Sigmoid colon (tissue), 4 donors: ENCODE measurements at regions not wholly inside any gene's neighbourhood (a gene's known extent, or its start where the extent isn't known, plus 50 kb on each side); places are given as distances from the start of the nearest gene placed in this dataset.

Source experiments
- POLR2A ChIP-seq, 2 donors: fragments of 450-650 bp; IDR thresholded peaks; one replicate each; pipeline ENCODE4 v1.6.1; 2016; ENCODE audit warnings: antibody characterized with exemption in 2 of 2, mild to moderate bottlenecking in 2 of 2, moderate library complexity in 2 of 2
- POLR2AphosphoS5 ChIP-seq, 4 donors: sonication (generic); formaldehyde crosslinking; IDR thresholded peaks; one replicate each; pipeline ENCODE4 v1.6.1; 2017; ENCODE audit warnings: antibody characterized with exemption in 4 of 4
- TF ChIP-seq, protein P1 (sequence below), 4 experiments: fragments of 450-650 bp in 3 of 4; fragments of 200-600 bp in 1 of 4; IDR thresholded peaks; one replicate each; pipeline ENCODE4 v1.5.1; 2016 to 2019; ENCODE audit warnings: antibody characterized with exemption in 4 of 4, mild to moderate bottlenecking in 3 of 4, moderate library complexity in 2 of 4

DNA sequence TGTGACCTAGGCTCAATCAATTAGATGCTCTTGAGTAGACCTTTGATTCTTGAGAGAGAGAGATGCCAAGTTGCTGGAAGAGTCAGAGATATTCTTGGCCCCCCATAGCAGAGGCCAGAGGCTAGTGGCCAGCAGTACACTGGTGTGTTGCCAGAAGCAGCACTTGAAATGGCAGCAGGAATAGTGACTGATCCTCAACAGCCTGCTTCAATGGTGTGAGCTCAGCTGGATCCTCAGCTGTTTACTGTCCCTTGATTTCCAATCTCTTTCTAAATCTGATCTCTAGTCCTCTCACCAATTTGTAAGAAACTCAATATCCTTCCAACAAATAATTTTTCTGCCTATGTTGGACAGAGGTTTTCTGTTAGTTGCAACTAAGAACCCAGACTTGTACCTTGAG, 170.3 kb upstream of the CCDC54 start:
- TF ChIP-seq POLR2AphosphoS5 (IDR thresholded peaks at IDR 0.05) (no peak), POLR2A (IDR thresholded peaks at IDR 0.05) (no peak)
- TF ChIP-seq, protein P1, sequence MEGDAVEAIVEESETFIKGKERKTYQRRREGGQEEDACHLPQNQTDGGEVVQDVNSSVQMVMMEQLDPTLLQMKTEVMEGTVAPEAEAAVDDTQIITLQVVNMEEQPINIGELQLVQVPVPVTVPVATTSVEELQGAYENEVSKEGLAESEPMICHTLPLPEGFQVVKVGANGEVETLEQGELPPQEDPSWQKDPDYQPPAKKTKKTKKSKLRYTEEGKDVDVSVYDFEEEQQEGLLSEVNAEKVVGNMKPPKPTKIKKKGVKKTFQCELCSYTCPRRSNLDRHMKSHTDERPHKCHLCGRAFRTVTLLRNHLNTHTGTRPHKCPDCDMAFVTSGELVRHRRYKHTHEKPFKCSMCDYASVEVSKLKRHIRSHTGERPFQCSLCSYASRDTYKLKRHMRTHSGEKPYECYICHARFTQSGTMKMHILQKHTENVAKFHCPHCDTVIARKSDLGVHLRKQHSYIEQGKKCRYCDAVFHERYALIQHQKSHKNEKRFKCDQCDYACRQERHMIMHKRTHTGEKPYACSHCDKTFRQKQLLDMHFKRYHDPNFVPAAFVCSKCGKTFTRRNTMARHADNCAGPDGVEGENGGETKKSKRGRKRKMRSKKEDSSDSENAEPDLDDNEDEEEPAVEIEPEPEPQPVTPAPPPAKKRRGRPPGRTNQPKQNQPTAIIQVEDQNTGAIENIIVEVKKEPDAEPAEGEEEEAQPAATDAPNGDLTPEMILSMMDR (IDR thresholded peaks at IDR 0.05) = no peak
